Natural killer cell treated with Interleukin-12 subunit alpha and Interleukin-12 subunit beta and Interleukin-15 and Interleukin-18, amount 100 ng/mL, for 72 hours (primary cell): ENCODE measurements at regions not wholly inside any gene's neighbourhood (a gene's known extent, or its start where the extent isn't known, plus 50 kb on each side); places are given as distances from the start of the nearest gene placed in this dataset.

Experiments
- ATAC-seq, 2 donors: fragments of 150-1000 bp; cut with Tn5 transposase in 1 of 2; sonication (Bioruptor Pico), chemical (Tn5 transposase) in 1 of 2; 2 replicates each; pipeline ENCODE4 v1.10.0; 2021
- DNase-seq: peaks from one replicate; pipeline ENCODE4 v3.0.0; 2022; ENCODE audit warnings: low spot score
- H3K27ac Mint-ChIP-seq, 2 donors: 1 replicate in 1 of 2; 2 replicates in 1 of 2; pipeline ENCODE4 v1.8.0; 2022; ENCODE audit warnings: mixed read lengths in 2 of 2, mild to moderate bottlenecking in 1 of 2, moderate library complexity in 1 of 2
- H3K27me3 Mint-ChIP-seq, 2 donors: 1 replicate in 1 of 2; 2 replicates in 1 of 2; pipeline ENCODE4 v1.8.0; 2022; ENCODE audit warnings: mixed read lengths in 2 of 2
- H3K36me3 Mint-ChIP-seq: one replicate; pipeline ENCODE4 v1.8.0; 2022; ENCODE audit warnings: mixed read lengths
- H3K4me1 Mint-ChIP-seq, 2 donors: 1 replicate in 1 of 2; 2 replicates in 1 of 2; pipeline ENCODE4 v1.8.0; 2022; ENCODE audit warnings: low read depth in 2 of 2, mixed read lengths in 2 of 2, mild to moderate bottlenecking in 1 of 2
- H3K4me3 Mint-ChIP-seq: one replicate; pipeline ENCODE4 v1.8.0; 2022; ENCODE audit warnings: mixed read lengths
- H3K9me3 Mint-ChIP-seq: 2 replicates; pipeline ENCODE4 v1.8.0; 2022; ENCODE audit warnings: mixed read lengths

DNA sequence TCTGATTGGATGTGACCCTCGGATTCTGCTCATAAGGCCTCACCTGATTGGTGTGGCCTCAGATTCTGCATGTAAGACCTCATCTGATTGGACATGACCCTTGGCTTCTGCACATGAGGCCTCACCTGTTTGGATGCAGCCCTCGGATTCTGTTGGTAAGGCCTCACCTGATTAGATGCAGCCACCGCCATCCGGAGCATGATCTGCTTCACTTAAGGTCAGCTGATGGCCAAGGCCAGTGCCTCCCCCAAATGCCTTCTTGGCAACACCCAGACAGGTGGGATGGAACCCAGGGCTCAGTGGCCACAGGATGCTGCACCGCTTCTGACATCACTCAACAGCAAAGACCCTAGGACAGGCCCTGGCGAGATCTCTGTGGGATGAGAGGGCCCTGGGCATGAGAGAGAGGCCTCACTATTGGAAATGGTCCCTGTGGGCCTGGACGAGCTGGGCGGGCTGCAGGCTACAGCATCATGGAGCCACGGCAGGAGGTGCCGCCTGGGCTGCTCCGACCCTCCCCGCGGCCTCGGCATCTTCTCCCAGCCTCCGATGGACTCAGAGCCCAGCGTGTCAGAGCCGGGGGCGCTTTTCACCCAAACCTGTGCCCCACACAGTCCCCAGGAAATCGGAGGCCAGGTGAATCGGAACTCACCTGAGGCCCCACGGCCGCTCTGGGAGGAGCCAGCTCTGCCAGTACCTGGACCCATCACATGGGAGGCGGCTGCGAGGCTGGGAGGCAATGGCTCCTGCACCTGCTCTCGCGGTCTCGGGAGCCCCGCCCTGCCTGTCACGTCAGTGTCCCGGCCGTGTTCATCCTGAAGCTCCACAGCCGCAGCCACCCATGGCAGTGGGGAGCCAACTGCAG lies 60.9 kb upstream of the ZNF469 start:
- ATAC-seq, result no peak
- no peak overlapping the region for H3K27ac Mint-ChIP-seq
- H3K4me1 Mint-ChIP-seq, result no peaks in the 10 kb centered on the region
- no peak overlapping the region for H3K4me3 Mint-ChIP-seq
- H3K36me3 Mint-ChIP-seq, result no peaks in the 10 kb centered on the region
- no peak for DNase-seq
- H3K9me3 Mint-ChIP-seq, result no peaks in the 10 kb centered on the region
- H3K27me3 Mint-ChIP-seq, result peaks cover 6 to 7% of the 10 kb centered on the region in 2 donors

DNA sequence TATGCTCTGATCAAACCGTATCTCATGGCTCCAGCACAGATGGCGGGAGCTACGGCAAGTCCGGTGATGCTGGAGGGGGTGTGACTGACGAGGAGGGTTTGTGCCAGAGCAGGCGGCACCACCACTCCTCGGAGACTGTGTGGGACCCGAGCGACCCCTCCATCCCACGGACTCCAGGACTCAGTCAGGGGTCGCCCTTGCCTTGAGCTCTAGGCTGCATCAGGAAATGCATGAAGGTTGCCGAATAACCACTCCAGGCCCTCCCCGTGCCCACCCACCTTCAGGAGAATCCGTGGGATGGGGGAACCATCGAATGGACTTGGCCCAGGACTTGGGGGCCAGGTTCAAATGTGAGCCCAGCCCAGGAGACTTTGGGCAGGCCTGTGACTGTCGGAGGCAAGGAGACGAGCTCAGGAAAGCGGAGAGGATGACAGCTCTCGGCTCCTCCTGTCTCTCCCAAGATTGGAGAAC lies 60.2 kb upstream of the ZNF469 start:
- Mint-ChIP-seq H3K4me3 (no peak overlapping the region), H3K27ac (no peak overlapping the region), H3K9me3 (no peaks in the 10 kb centered on the region), H3K4me1 (no peaks in the 10 kb centered on the region), H3K36me3 (no peaks in the 10 kb centered on the region), H3K27me3 (peaks cover 4 to 5% of the 10 kb centered on the region in 2 donors)
- DNase-seq, result no peak
- ATAC-seq, result no peak

DNA sequence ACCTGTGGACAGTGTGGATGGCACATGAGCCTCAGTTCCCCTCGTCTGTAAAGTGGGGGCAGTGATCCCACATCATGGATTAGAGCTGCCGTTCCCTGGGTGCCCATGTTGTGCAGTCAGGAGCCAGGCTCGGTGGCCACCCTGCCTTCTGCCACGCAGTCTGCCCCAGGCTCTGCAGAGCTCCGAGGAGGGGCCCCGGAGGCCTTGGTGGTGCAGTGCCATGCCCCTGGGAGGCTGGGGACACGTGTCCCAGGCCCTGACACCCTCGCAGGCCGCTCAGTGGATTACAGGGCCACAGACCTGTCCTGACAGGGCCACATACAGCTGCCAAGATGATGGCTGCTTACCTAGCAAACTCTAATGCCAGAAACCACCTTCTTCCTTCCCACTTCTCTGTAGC lies 59.7 kb upstream of the ZNF469 start:
- Mint-ChIP-seq H3K27ac (no peak overlapping the region), H3K27me3 (peaks cover 0 to 2% of the 10 kb centered on the region in 2 donors), H3K9me3 (no peaks in the 10 kb centered on the region), H3K4me1 (no peaks in the 10 kb centered on the region), H3K36me3 (no peaks in the 10 kb centered on the region), H3K4me3 (no peak overlapping the region)
- no peak for ATAC-seq
- no peak for DNase-seq

DNA sequence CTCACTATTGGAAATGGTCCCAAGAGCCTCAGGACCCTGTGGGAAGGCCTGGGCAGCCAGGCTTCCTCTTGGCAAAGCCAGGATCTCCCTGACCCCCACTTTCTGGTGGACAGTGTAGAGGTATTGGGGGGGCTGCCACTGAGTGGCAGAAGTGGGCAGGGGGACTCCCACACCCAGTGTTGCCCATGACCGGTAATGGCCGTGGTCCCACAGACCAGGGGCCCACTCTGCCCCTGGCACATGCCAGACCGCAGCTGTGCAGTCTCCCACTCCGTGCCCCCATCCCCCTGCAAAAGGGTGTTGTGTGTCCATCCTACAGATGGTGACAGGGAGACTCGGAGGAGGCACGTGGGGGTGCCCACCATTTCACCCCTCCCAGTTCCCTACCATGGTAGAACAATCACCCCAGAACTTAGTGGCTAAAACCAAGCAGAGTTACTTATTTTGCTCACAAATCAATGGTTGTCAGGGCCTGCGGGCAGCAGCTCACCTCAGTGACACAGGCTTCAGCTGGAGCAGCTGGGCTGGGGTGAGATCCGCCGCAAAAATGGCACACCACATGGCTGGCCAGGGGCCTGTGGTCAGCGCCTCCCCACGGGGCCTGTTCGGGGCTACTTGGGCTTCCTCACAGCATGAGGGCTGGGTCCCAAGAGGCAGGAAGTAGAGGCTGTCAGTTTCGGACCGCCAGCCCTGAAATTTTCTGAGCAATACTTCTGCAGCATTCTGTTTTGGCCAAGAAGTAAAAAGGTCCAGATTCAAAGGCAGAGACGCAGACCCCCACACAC lies 59.0 kb upstream of the ZNF469 start:
- Mint-ChIP-seq H3K27me3 (peaks cover 0 to 2% of the 10 kb centered on the region in 2 donors), H3K4me3 (no peak overlapping the region), H3K36me3 (no peaks in the 10 kb centered on the region), H3K9me3 (no peaks in the 10 kb centered on the region), H3K27ac (no peak overlapping the region), H3K4me1 (no peaks in the 10 kb centered on the region)
- ATAC-seq (no peak), DNase-seq (no peak)

DNA sequence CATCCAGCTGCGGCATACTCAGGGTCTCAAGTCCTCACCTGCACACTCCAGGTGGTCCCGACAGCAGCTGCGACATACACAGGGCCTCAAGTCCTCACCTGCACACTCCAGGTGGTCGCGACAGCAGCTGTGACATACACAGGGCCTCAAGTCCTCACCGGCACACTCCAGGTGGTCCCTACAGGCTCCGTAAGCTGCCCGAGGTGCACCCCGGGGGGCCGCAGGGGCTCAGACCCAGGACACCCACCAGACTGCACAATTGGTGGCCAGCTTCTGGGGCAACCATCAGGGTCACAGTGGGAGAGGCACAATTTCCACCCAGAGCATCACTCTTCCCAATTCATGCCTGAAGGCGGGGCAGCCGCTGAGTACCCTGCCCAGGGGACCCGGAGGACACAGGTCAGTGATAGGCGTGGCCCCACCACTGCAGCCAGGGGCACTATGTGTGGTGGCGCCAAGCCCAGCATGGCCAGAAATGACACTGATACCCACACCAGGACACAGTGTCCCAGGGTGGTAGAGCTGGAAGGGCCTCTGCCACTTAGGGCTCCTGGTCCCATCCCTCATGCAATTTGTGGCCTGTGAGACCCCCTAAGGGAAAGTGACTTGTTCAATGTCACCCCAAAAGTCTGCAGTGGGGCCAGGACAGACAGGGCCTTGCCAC lies 57.5 kb upstream of the ZNF469 start:
- H3K4me1 Mint-ChIP-seq, result no peaks in the 10 kb centered on the region
- no peak for ATAC-seq
- no peaks in the 10 kb centered on the region for H3K36me3 Mint-ChIP-seq

DNA sequence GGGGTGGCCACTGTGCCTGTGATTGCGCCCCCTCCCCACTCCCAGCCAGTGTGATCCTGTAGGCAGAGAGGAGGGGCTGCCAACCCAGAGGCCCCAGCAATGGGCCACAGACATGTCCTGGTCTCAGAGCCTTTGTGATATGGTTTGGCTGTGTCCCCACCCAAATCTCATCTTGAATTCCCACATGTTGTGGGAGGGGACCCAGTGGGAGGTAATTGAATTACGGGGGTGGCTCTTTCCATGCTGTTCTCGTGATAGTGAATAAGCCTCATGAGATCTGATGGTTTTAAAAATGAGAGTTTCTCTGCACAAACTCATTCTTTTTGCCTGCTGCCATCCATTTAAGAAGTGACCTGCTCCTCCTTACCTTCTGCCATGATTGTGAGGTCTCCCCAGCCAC lies 56.8 kb upstream of the ZNF469 start:
- no peak for ATAC-seq
- Mint-ChIP-seq H3K36me3 (no peaks in the 10 kb centered on the region), H3K27ac (no peak overlapping the region)

More for the DNA sequence above, 57.5 kb upstream of the ZNF469 start:
- Mint-ChIP-seq H3K4me3 (no peak overlapping the region), H3K27ac (no peak overlapping the region), H3K27me3 (peaks cover 0 to 2% of the 10 kb centered on the region in 2 donors), H3K9me3 (no peaks in the 10 kb centered on the region)
- DNase-seq, result no peak

DNA sequence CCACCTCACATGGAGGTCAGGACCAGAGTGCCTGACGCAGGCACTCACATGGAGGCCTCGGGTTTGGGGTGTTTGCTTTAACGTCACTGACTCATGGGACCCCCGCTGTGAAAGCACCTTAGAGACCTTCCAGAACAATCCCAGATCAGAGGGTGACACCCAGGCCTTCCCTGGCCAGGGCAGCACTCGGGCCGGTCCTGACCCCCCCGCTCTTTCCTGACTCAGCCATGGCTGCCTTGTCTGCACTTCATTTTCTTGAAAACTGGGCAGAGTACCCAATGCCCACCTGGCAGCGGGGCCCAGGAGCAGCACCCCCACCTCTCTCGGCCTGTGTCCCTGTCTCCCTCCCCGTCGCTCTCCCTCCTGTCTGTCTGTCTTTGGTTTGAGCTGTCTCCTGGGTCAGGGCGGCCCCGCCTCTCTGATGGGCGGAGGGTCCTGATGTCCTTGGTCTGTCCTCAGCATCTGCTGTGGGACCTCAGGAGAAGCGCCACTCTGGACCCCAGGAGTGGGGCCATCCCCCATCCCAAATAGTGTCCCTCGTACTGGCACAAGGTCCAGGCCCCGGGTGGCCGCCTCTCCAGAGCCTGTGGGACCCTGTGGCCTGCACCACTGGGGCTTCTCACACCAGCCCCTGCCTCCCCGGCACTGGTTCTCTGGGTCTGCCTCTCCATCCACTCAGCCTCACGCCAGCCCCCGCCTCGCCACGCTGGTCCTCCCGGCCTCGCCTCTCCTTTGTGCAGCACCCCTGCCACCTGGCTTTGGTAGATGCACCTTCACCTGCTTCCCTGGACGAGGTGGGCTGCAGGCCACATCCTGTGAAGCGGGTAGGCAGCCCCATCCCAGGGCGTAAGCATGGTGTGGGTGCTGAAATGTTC lies 55.9 kb upstream of the ZNF469 start:
- DNase-seq, result no peak
- ATAC-seq, result no peak
- Mint-ChIP-seq H3K4me3 (no peak overlapping the region), H3K27ac (no peak overlapping the region), H3K36me3 (no peaks in the 10 kb centered on the region), H3K9me3 (no peaks in the 10 kb centered on the region), H3K4me1 (no peaks in the 10 kb centered on the region), H3K27me3 (peaks cover 0 to 2% of the 10 kb centered on the region in 2 donors)

More for the DNA sequence above, 56.8 kb upstream of the ZNF469 start:
- no peaks in the 10 kb centered on the region for H3K4me1 Mint-ChIP-seq
- no peaks in the 10 kb centered on the region for H3K9me3 Mint-ChIP-seq
- H3K27me3 Mint-ChIP-seq, result peaks cover 0 to 2% of the 10 kb centered on the region in 2 donors
- no peak for DNase-seq
- no peak overlapping the region for H3K4me3 Mint-ChIP-seq

DNA sequence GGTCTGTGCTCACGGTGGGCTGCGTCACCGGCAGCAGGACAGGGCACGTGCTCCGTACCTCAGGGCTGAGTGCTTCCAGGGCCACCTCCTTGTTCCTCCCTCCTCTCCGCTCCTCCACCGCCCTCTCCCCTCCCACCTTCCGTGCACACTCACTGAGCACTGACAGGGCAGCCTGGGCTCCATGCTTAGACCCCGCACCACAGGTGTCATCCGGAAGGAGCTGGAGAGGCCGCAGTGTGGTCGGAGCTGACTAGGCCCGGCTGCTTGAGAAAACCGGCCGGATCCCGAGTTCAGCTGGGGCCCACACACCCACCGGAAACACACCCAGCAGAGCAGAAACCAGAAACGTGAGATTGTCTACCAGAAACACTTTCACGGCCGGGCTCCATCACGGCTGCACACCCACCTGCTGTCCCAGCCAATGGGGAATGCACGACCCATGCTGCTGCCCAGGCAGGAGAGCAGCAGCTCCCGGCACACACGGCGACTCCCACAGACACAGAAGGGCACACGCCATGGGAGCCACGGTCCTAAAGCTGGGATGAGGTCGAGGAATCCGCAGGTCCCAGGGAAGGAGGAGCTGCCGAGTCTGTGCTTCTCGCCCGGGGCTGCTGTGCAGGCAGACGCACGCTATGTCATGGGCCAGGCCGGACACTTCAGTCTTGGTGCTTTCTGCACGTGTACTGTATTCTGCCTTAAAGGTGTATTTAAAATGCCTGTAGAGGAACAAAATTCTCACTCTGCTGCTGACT lies 55.0 kb upstream of the ZNF469 start:
- H3K27me3 Mint-ChIP-seq, result peaks cover 0 to 2% of the 10 kb centered on the region in 2 donors
- H3K36me3 Mint-ChIP-seq, result no peaks in the 10 kb centered on the region
- ATAC-seq (no peak), DNase-seq (no peak)
- H3K4me3 Mint-ChIP-seq, result no peak overlapping the region
- no peak overlapping the region for H3K27ac Mint-ChIP-seq
- H3K4me1 Mint-ChIP-seq, result no peaks in the 10 kb centered on the region
- H3K9me3 Mint-ChIP-seq, result no peaks in the 10 kb centered on the region

DNA sequence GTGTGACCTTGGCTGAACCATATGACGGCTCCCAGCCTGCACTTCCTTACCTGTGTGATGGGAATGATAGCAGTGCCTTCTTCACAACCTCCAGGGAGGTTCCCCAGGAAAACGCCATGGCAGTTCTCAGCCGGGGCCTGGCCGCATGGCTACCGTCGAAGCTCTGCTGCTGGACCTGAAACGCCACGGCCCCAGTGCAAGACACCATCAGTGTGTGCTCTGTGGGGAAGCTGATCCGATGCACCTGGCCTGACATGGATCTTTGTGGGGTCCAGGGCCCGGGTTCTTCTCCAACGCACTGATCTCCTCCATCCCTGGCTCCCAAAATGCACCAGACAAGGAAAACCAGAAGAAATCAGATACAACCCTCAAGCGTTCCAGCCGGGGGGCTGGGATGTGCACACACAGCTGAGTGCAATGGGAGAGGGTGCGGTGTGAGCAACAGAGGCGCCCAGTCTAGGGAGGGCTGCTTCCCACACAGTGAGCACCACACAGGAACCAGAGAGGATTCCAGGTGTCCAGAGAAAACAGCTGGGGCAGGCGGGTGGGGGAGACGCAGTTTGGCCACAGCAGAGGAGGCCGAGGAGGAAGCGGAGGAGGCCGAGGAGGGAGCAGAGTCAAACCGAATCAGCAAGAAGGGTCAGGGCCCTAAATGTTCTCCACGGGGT lies 54.3 kb upstream of the ZNF469 start:
- peaks cover 0 to 2% of the 10 kb centered on the region in 2 donors for H3K27me3 Mint-ChIP-seq
- no peaks in the 10 kb centered on the region for H3K36me3 Mint-ChIP-seq
- no peaks in the 10 kb centered on the region for H3K9me3 Mint-ChIP-seq
- no peak overlapping the region for H3K4me3 Mint-ChIP-seq
- H3K27ac Mint-ChIP-seq, result no peak overlapping the region
- peaks cover 1 to 2% of the 10 kb centered on the region in 2 donors for H3K4me1 Mint-ChIP-seq
- no peak for DNase-seq
- ATAC-seq, result no peak

DNA sequence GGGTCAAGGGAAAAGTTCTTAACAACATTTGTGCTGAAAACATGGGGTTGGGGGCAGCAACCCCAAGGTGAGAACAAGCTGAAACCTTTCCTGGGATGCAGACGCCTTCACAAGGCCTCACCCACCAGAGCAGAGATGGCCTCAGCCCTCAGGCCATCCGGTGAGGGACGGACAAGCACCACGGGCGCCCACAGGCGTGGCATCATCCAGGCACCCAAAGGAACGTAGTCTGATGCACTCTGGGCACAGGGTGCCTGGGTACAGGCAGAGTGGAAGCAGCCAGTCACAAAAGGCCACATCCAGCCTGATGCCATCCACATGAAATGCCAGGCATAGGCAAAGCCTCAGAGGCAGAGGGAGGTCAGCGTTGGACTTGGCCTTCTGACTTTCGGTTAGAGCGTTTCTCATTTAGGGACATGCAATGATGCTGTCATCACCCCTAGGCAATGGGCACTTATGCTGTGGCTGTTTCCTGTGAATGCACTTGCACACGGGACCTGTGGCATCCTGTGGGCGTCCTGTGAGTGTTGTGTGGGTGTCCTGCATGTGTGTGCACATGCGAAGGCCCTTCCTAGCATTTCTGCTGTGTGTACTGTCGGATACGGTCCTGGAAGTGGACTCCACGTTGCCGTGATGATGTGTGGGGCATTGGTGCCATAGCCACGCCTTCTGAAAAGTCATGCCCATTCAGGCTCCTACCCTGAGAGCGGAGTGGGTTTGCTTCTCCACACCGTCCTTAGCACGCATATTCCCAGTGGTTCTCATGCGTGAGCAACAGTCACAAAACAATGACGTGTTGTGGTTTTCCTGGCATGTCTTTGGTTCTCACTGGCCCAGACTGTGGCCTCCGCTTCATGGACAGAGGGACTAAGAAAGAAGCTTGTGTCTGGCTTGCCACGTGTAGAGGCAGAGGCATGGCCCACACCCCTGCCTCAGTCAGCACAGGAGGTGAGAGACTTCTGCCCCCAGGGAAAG lies 52.7 kb upstream of the ZNF469 start:
- no peak for DNase-seq
- H3K4me3 Mint-ChIP-seq, result no peak overlapping the region
- H3K36me3 Mint-ChIP-seq, result no peaks in the 10 kb centered on the region
- no peak overlapping the region for H3K27ac Mint-ChIP-seq
- peaks cover 7 to 9% of the 10 kb centered on the region in 2 donors for H3K4me1 Mint-ChIP-seq
- no peaks in the 10 kb centered on the region for H3K9me3 Mint-ChIP-seq
- no peak for ATAC-seq
- H3K27me3 Mint-ChIP-seq, result peaks cover 0 to 5% of the 10 kb centered on the region in 2 donors
